ENCODE measurements at regions not wholly inside any gene's neighbourhood (a gene's known extent, or its start where the extent isn't known, plus 50 kb on each side); places are given as distances from the start of the nearest gene placed in this dataset.
"Not testable (repeated sequence)": the region's sequence is repeated elsewhere in the genome, so short reads cannot be mapped to it uniquely, and the experiment has no call there.

- no peak for DNase-seq (ENCODE audit: low read depth)
Measured at GRCh38 chr4:131459430-131460101, 1689.5 kb upstream of the PCDH10 start.

GRCh38 chr4:131470360-131470759 is 1678.7 kb upstream of the PCDH10 start:
- no peak for DNase-seq (ENCODE audit: low read depth)

GRCh38 chr4:131488772-131489171 is 1660.3 kb upstream of the PCDH10 start:
- DNase-seq (ENCODE audit: low read depth), result no peak

- not testable (repeated sequence) for DNase-seq (ENCODE audit: low read depth)
Measured at GRCh38 chr4:131496211-131496610, 1652.9 kb upstream of the PCDH10 start.

- peak; percentile 29 for DNase-seq (ENCODE audit: low read depth)
Measured at GRCh38 chr4:131499141-131499873, 1649.8 kb upstream of the PCDH10 start.

- DNase-seq (ENCODE audit: low read depth), result peak; percentile 4
Measured at GRCh38 chr4:131509521-131509920, 1639.6 kb upstream of the PCDH10 start.

- no peak for DNase-seq (ENCODE audit: low read depth)
Measured at GRCh38 chr4:131526686-131527085, 1622.4 kb upstream of the PCDH10 start.

GRCh38 chr4:131531087-131531486 is 1618.0 kb upstream of the PCDH10 start:
- DNase-seq (ENCODE audit: low read depth), result no peak

- DNase-seq (ENCODE audit: low read depth), result no peak
Measured at GRCh38 chr4:131534944-131535645, 1614.0 kb upstream of the PCDH10 start.

GRCh38 chr4:131540256-131540655 is 1608.8 kb upstream of the PCDH10 start:
- no peak for DNase-seq (ENCODE audit: low read depth)

GRCh38 chr4:131547506-131547981 is 1601.5 kb upstream of the PCDH10 start:
- no peak for DNase-seq (ENCODE audit: low read depth)

GRCh38 chr4:131551306-131551705 is 1597.8 kb upstream of the PCDH10 start:
- no peak for DNase-seq (ENCODE audit: low read depth)

- DNase-seq (ENCODE audit: low read depth), result no peak
Measured at GRCh38 chr4:131566026-131566425, 1583.1 kb upstream of the PCDH10 start.

GRCh38 chr4:131584587-131584986 is 1564.5 kb upstream of the PCDH10 start:
- DNase-seq (ENCODE audit: low read depth), result no peak

GRCh38 chr4:131595140-131595539 is 1554.0 kb upstream of the PCDH10 start:
- DNase-seq (ENCODE audit: low read depth), result no peak

GRCh38 chr4:131603705-131604104 is 1545.4 kb upstream of the PCDH10 start:
- no peak for DNase-seq (ENCODE audit: low read depth)

- DNase-seq (ENCODE audit: low read depth), result no peak
Measured at GRCh38 chr4:131609039-131609438, 1540.1 kb upstream of the PCDH10 start.

GRCh38 chr4:131610517-131610916 is 1538.6 kb upstream of the PCDH10 start:
- peak; percentile 3 for DNase-seq (ENCODE audit: low read depth)

- no peak for DNase-seq (ENCODE audit: low read depth)
Measured at GRCh38 chr4:131613086-131613823, 1535.8 kb upstream of the PCDH10 start.

GRCh38 chr4:131613824-131614216 is 1535.3 kb upstream of the PCDH10 start:
- DNase-seq (ENCODE audit: low read depth), result no peak

- DNase-seq (ENCODE audit: low read depth), result no peak
Measured at GRCh38 chr4:131632877-131633276, 1516.2 kb upstream of the PCDH10 start.

GRCh38 chr4:131635191-131635590 is 1513.9 kb upstream of the PCDH10 start:
- DNase-seq (ENCODE audit: low read depth), result no peak

All from stromal cell of bone marrow (primary cell).